GM10266 (cell line): ENCODE measurements at regions not wholly inside any gene's neighbourhood (a gene's known extent, or its start where the extent isn't known, plus 50 kb on each side); places are given as distances from the start of the nearest gene placed in this dataset.

Experiments
- DNase-seq: peaks from one replicate; pipeline ENCODE4 v3.0.0; 2012; ENCODE audit errors: extremely low spot score
- TF ChIP-seq, protein P1 (sequence below): IDR thresholded peaks from 2 replicates; pipeline ENCODE4 v1.5.1; 2012; ENCODE audit warnings: mild to moderate bottlenecking, low read depth; ENCODE audit not compliant: control insufficient read depth, insufficient read depth; ENCODE audit errors: missing control alignments

DNA sequence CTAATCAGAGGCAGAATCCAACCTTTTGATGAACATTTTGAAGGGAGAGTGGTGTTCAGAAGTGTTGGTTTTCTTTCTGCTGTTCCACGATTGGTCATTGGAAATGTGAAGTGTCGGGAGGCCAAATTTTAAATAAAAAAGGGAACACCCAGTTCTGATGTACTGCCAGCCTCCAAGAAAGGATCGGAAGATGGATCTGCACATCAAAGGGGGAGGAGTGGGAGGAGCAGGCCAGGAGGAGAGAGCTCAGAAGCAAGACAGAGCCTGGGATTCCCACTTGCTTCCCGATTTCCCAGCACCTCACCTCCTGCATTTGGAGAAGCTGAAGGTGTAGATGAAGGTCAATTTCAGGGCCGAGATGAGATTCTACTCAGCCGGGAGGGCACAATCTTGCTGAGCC, 55.9 kb upstream of the NAA20 start:
- DNase-seq = no peak

DNA sequence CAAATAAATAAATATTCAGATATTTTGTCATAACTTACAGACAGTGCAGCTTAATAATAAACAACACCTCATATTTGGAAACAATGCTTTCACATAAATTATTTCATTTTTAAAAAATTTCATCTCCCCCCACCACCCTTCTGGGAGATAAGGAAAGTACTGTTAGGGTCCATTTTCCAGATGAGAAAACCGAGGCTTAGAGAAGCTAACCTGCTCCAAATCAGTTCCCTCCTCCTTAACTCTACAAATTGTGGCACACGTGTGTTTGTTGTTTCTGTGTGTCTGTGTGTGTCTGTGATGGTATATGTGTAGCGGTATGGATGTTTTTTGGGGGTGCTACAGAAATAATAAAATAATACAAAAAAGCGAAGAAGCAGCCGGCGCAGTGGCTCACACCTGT, 54.2 kb upstream of the NAA20 start:
- no peak for DNase-seq
- TF ChIP-seq, protein P1, sequence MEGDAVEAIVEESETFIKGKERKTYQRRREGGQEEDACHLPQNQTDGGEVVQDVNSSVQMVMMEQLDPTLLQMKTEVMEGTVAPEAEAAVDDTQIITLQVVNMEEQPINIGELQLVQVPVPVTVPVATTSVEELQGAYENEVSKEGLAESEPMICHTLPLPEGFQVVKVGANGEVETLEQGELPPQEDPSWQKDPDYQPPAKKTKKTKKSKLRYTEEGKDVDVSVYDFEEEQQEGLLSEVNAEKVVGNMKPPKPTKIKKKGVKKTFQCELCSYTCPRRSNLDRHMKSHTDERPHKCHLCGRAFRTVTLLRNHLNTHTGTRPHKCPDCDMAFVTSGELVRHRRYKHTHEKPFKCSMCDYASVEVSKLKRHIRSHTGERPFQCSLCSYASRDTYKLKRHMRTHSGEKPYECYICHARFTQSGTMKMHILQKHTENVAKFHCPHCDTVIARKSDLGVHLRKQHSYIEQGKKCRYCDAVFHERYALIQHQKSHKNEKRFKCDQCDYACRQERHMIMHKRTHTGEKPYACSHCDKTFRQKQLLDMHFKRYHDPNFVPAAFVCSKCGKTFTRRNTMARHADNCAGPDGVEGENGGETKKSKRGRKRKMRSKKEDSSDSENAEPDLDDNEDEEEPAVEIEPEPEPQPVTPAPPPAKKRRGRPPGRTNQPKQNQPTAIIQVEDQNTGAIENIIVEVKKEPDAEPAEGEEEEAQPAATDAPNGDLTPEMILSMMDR = no peak

More for the DNA sequence above, 55.9 kb upstream of the NAA20 start:
- TF ChIP-seq, protein P1 = no peak

- TF ChIP-seq, protein P1 = no peak
- no peak for DNase-seq
Measured at GRCh38 chr20:19964289-19965265, 52.6 kb upstream of the NAA20 start.

DNA sequence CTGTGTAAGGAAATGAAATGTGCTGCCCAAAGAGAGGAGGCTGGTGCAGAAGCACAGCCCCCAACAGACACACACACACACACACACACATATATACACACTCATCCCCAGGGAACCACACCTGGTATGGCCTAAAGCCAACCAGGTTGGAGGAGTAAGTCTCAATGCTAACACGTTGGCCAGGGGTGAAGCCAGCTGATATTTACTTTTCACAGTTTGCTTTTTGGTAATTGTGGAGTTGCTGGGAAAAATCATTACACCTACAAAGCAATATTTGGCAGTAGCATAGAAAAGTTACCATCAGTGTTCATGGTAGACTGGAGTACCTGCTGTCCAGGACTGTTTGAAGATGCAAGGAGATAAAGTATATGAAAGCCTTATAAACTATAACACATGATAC, 50.3 kb upstream of the NAA20 start:
- TF ChIP-seq, protein P1 = no peak
- DNase-seq = no peak
